ENCODE measurements at regions not wholly inside any gene's neighbourhood (a gene's known extent, or its start where the extent isn't known, plus 50 kb on each side); places are given as distances from the start of the nearest gene placed in this dataset.

DNA sequence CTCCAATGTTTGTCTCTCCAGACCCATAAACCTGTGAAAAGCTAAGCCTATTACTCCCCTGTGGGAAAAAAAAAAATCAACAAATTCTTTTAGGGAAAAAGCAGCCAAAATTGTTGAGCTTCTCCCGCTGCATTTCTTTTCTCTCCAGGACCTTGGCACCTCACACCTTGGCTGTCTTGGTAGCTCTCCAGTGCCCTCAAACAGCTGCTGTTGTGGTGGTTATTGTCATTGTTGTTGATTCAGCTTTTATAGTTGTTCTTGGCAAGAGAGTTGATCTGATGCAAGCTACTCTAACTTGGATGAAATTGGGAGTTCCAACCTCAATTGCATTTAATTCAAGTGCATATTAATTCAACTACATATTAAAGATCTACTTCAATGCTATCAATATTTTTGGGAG, 516.9 kb upstream of the LARGE1 start:
- DNase-seq = no peak
- no peaks in the 10 kb centered on the region for H3K36me3 ChIP-seq (ENCODE audit: low read depth)
- 33 to 45% methylated on average over 1 of the region's 1 CpG for WGBS, 2 experiments (ENCODE audit: low coverage in 1 of 2, low lambda C conversion rate in 2 of 2, missing lambda C conversion rate in 2 of 2)
- H3K9ac ChIP-seq = no peak overlapping the region
- H3K9me2 ChIP-seq (ENCODE audit: insufficient read depth) = no peaks in the 10 kb centered on the region
- H3K9me3 ChIP-seq (ENCODE audit: low read depth) = no peaks in the 10 kb centered on the region
- TF ChIP-seq EZH2 (IDR thresholded peaks at IDR 0.05; ENCODE audit: insufficient read depth, poor library complexity, severe bottlenecking) (no peak), EZH2phosphoT487 (IDR thresholded peaks at IDR 0.05; ENCODE audit: insufficient read depth, low read depth) (no peak)
- H3K4me2 ChIP-seq (ENCODE audit: unreplicated experiment) = no peak overlapping the region
- H3K27me3 ChIP-seq (replicated peaks; ENCODE audit: insufficient read depth) = no peaks in the 10 kb centered on the region
- H3K79me2 ChIP-seq (ENCODE audit: insufficient read depth) = no peaks in the 10 kb centered on the region
- in situ Hi-C loops (cut with MboI) = no loop called here
- no peak overlapping the region for H3K27ac ChIP-seq
- H4K20me1 ChIP-seq (ENCODE audit: insufficient read depth) = no peaks in the 10 kb centered on the region
- no peak overlapping the region for H2AFZ ChIP-seq
- no peak overlapping the region for H3K4me3 ChIP-seq
- H3K4me1 ChIP-seq (ENCODE audit: insufficient read depth) = no peaks in the 10 kb centered on the region
- no peaks in the 10 kb centered on the region for H3F3A ChIP-seq (ENCODE audit: insufficient read depth)

- H4K20me1 ChIP-seq (ENCODE audit: insufficient read depth) = no peaks in the 10 kb centered on the region
- H3K27me3 ChIP-seq (replicated peaks; ENCODE audit: insufficient read depth) = no peaks in the 10 kb centered on the region
- in situ Hi-C loops (cut with MboI) = no loop called here
Measured at GRCh38 chr22:34454598-34454997, 534.3 kb upstream of the LARGE1 start.

GRCh38 chr22:34462795-34463194, 542.5 kb upstream of the LARGE1 start:
- Histone ChIP-seq H2AFZ (no peak overlapping the region), H3K27me3 (replicated peaks; ENCODE audit: insufficient read depth) (no peaks in the 10 kb centered on the region), H3K9me3 (ENCODE audit: low read depth) (peaks cover 4% of the 10 kb centered on the region), H3K9ac (no peak overlapping the region), H3F3A (ENCODE audit: insufficient read depth) (no peaks in the 10 kb centered on the region), H3K79me2 (ENCODE audit: insufficient read depth) (no peaks in the 10 kb centered on the region), H3K4me3 (no peak overlapping the region), H3K27ac (no peak overlapping the region), H3K36me3 (ENCODE audit: low read depth) (no peaks in the 10 kb centered on the region), H3K9me2 (ENCODE audit: insufficient read depth) (no peaks in the 10 kb centered on the region), H3K4me1 (ENCODE audit: insufficient read depth) (no peaks in the 10 kb centered on the region), H4K20me1 (ENCODE audit: insufficient read depth) (no peaks in the 10 kb centered on the region), H3K4me2 (ENCODE audit: unreplicated experiment) (no peak overlapping the region)
- WGBS, 2 experiments (ENCODE audit: low coverage in 1 of 2, low lambda C conversion rate in 2 of 2, missing lambda C conversion rate in 2 of 2) = 19 to 22% methylated on average over 4 of the region's 4 CpGs
- in situ Hi-C loops (cut with MboI) = no loop called here
- TF ChIP-seq EZH2 (IDR thresholded peaks at IDR 0.05; ENCODE audit: insufficient read depth, poor library complexity, severe bottlenecking) (no peak), EZH2phosphoT487 (IDR thresholded peaks at IDR 0.05; ENCODE audit: insufficient read depth, low read depth) (no peak)
- no peak for DNase-seq

More at GRCh38 chr22:34454598-34454997, 534.3 kb upstream of the LARGE1 start:
- Histone ChIP-seq H3K9me3 (ENCODE audit: low read depth) (peaks cover 1% of the 10 kb centered on the region), H3F3A (ENCODE audit: insufficient read depth) (no peaks in the 10 kb centered on the region), H3K9ac (no peak overlapping the region), H3K4me1 (ENCODE audit: insufficient read depth) (no peaks in the 10 kb centered on the region), H3K36me3 (ENCODE audit: low read depth) (no peaks in the 10 kb centered on the region), H2AFZ (no peak overlapping the region), H3K9me2 (ENCODE audit: insufficient read depth) (no peaks in the 10 kb centered on the region), H3K4me2 (ENCODE audit: unreplicated experiment) (no peak overlapping the region), H3K27ac (no peak overlapping the region), H3K79me2 (ENCODE audit: insufficient read depth) (no peaks in the 10 kb centered on the region), H3K4me3 (no peak overlapping the region)
- TF ChIP-seq EZH2phosphoT487 (IDR thresholded peaks at IDR 0.05; ENCODE audit: insufficient read depth, low read depth) (no peak), EZH2 (IDR thresholded peaks at IDR 0.05; ENCODE audit: insufficient read depth, poor library complexity, severe bottlenecking) (no peak)
- no peak for DNase-seq
- 0 to 6% methylated on average over 2 of the region's 2 CpGs for WGBS, 2 experiments (ENCODE audit: low coverage in 1 of 2, low lambda C conversion rate in 2 of 2, missing lambda C conversion rate in 2 of 2)

DNA sequence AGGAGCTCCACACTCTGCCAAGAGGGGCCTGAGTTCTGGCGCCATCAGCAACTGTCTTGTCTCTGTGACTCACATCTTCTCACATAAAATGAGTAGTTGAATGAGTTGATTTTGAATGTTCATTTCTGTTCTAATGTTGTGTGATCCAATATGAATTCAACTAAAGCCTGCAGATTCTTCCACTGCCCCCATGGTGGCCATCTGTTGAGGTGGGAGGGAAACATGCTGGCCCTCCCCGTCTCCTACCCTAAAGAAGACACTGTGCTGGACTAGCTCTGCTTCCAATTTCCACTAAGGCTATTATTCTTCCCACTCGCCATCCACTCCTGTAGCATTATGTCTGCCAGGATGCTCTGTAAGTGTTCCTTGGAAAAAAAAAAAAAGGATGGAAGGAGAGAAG, 555.6 kb upstream of the LARGE1 start:
- in situ Hi-C loops (cut with MboI) = no loop called here
- Histone ChIP-seq H3K4me1 (ENCODE audit: insufficient read depth) (no peaks in the 10 kb centered on the region), H3K4me3 (no peak overlapping the region), H3F3A (ENCODE audit: insufficient read depth) (no peaks in the 10 kb centered on the region), H3K27ac (no peak overlapping the region), H3K9me2 (ENCODE audit: insufficient read depth) (no peaks in the 10 kb centered on the region), H3K36me3 (ENCODE audit: low read depth) (no peaks in the 10 kb centered on the region), H3K4me2 (ENCODE audit: unreplicated experiment) (no peak overlapping the region), H2AFZ (no peak overlapping the region), H3K9ac (no peak overlapping the region), H4K20me1 (ENCODE audit: insufficient read depth) (no peaks in the 10 kb centered on the region), H3K79me2 (ENCODE audit: insufficient read depth) (no peaks in the 10 kb centered on the region), H3K9me3 (ENCODE audit: low read depth) (no peaks in the 10 kb centered on the region), H3K27me3 (replicated peaks; ENCODE audit: insufficient read depth) (no peaks in the 10 kb centered on the region)
- 15 to 18% methylated on average over 3 of the region's 3 CpGs for WGBS, 2 experiments (ENCODE audit: low coverage in 1 of 2, low lambda C conversion rate in 2 of 2, missing lambda C conversion rate in 2 of 2)
- no peak for DNase-seq
- TF ChIP-seq EZH2 (IDR thresholded peaks at IDR 0.05; ENCODE audit: insufficient read depth, poor library complexity, severe bottlenecking) (no peak), EZH2phosphoT487 (IDR thresholded peaks at IDR 0.05; ENCODE audit: insufficient read depth, low read depth) (no peak)

DNA sequence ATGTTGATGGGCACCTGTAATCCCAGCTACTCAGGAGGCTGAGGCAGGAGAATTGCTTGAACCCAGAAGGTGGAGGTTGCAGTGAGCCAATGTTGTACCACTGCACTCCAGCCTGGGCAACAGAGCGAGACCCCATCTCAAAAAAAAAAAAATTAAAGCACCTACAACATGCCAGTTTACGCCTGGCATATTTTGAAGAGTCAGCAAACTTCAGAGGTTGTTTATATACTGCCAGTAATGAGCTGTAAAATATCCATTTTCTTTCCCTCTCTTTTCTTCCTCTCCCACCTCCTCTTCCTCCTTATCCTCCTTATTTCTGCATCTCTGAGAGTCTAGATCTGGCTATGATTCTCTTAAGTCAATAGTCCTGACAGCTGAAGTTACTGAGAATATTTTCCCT, 556.5 kb upstream of the LARGE1 start:
- in situ Hi-C loops (cut with MboI) = no loop called here
- Histone ChIP-seq H2AFZ (no peak overlapping the region), H3K79me2 (ENCODE audit: insufficient read depth) (no peaks in the 10 kb centered on the region), H4K20me1 (ENCODE audit: insufficient read depth) (no peaks in the 10 kb centered on the region), H3K9me2 (ENCODE audit: insufficient read depth) (no peaks in the 10 kb centered on the region), H3K27me3 (replicated peaks; ENCODE audit: insufficient read depth) (no peaks in the 10 kb centered on the region), H3F3A (ENCODE audit: insufficient read depth) (no peaks in the 10 kb centered on the region), H3K4me3 (no peak overlapping the region), H3K4me1 (ENCODE audit: insufficient read depth) (no peaks in the 10 kb centered on the region), H3K9ac (no peak overlapping the region), H3K4me2 (ENCODE audit: unreplicated experiment) (no peak overlapping the region), H3K36me3 (ENCODE audit: low read depth) (no peaks in the 10 kb centered on the region), H3K27ac (no peak overlapping the region), H3K9me3 (ENCODE audit: low read depth) (no peaks in the 10 kb centered on the region)
- 13 to 36% methylated on average over 2 of the region's 2 CpGs for WGBS, 2 experiments (ENCODE audit: low coverage in 1 of 2, low lambda C conversion rate in 2 of 2, missing lambda C conversion rate in 2 of 2)
- TF ChIP-seq EZH2phosphoT487 (IDR thresholded peaks at IDR 0.05; ENCODE audit: insufficient read depth, low read depth) (no peak), EZH2 (IDR thresholded peaks at IDR 0.05; ENCODE audit: insufficient read depth, poor library complexity, severe bottlenecking) (no peak)
- DNase-seq = no peak

Measured in GM23248 (cell line).